DND-41 (cell line): ENCODE measurements at regions not wholly inside any gene's neighbourhood (a gene's known extent, or its start where the extent isn't known, plus 50 kb on each side); places are given as distances from the start of the nearest gene placed in this dataset.

Experiments used
- CTCF ChIP-seq: IDR thresholded peaks from 2 replicates; pipeline ENCODE4 v1.5.1; 2012; ENCODE audit warnings: borderline replicate concordance, low read length, moderate library complexity, mild to moderate bottlenecking; ENCODE audit not compliant: poor library complexity, severe bottlenecking; ENCODE audit errors: extremely low read depth
- EZH2 ChIP-seq: IDR thresholded peaks from 3 replicates; pipeline ENCODE4 v1.6.1; 2012; ENCODE audit warnings: borderline replicate concordance, low read depth, mild to moderate bottlenecking, moderate library complexity, low read length, inconsistent platforms; ENCODE audit not compliant: severe bottlenecking

DNA sequence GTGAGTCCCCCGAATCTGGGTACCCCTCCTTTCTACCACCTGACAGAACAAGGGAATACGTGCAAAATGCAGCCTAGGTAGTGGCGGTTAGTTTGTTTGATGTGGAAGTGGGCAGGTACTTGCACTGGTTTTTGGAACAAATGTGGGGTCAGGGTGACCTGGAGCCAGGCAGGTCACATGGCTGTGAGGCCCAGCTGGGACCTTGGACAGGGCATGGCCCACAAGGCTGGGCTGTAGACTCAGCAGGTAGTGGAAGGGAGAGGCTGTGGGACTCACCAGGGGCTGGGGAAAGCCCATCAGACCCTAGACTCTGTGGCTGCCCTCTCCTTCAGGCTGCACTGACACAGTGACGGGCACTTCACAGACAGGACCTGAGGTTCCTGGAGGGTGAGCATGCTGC, 159.9 kb upstream of the ADCY1 start:
- TF ChIP-seq CTCF: no peak
- no peak for TF ChIP-seq EZH2
